ENCODE measurements at regions not wholly inside any gene's neighbourhood (a gene's known extent, or its start where the extent isn't known, plus 50 kb on each side); places are given as distances from the start of the nearest gene placed in this dataset.
"Not testable (repeated sequence)": the region's sequence is repeated elsewhere in the genome, so short reads cannot be mapped to it uniquely, and the experiment has no call there.

DNA sequence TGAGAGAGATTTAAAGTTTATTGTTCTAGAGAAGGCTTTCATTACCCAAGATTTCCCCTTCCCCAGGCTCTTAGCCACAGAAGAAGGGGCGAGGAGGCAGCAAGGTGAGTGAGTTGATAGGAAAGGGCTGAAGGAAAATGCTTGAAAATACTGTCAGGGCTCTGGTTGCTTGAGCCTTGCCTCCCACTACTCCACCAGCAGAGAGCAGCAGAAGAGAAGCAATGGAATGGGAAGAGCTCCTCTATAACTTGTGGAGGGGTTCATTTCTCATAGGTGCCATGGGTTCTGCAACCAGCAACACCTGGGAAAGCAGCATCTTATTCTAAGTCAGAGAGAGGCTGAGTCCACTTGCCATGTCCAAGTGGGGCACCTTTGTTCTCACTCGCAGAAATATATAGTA is 184.0 kb upstream of the CNTN6 start:
- in situ Hi-C loops (cut with MboI; ENCODE audit: low pct_ligation_motif_present in 1 of 4, low pct_unique_long_range_greater_than_20kb in 1 of 4, low sequenced_read_pairs in 3 of 4) = no loop called here

GRCh38 chr3:912717-913116 is 180.1 kb upstream of the CNTN6 start:
- H3K4me1 ChIP-seq; H3K27ac ChIP-seq; DNase-seq; H3K9me3 ChIP-seq; intact Hi-C loops (cut with DNase I; ENCODE audit: low total_unique reads); H3K36me3 ChIP-seq; H3K4me3 ChIP-seq; H3K27me3 ChIP-seq; in situ Hi-C loops (cut with MboI; ENCODE audit: low pct_ligation_motif_present in 1 of 4, low pct_unique_long_range_greater_than_20kb in 1 of 4, low sequenced_read_pairs in 3 of 4): not testable (repeated sequence)
- WGBS, 2 donors (ENCODE audit: low coverage in 1 of 2) = 51 to 77% methylated on average over 3 to 4 of the region's 4 CpGs

More for the DNA sequence above, 184.0 kb upstream of the CNTN6 start:
- H3K36me3 ChIP-seq = no peaks in the 10 kb centered on the region
- no peak overlapping the region for H3K4me3 ChIP-seq
- no peaks in the 10 kb centered on the region for H3K9me3 ChIP-seq
- TF ChIP-seq, protein P1, sequence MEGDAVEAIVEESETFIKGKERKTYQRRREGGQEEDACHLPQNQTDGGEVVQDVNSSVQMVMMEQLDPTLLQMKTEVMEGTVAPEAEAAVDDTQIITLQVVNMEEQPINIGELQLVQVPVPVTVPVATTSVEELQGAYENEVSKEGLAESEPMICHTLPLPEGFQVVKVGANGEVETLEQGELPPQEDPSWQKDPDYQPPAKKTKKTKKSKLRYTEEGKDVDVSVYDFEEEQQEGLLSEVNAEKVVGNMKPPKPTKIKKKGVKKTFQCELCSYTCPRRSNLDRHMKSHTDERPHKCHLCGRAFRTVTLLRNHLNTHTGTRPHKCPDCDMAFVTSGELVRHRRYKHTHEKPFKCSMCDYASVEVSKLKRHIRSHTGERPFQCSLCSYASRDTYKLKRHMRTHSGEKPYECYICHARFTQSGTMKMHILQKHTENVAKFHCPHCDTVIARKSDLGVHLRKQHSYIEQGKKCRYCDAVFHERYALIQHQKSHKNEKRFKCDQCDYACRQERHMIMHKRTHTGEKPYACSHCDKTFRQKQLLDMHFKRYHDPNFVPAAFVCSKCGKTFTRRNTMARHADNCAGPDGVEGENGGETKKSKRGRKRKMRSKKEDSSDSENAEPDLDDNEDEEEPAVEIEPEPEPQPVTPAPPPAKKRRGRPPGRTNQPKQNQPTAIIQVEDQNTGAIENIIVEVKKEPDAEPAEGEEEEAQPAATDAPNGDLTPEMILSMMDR (IDR thresholded peaks at IDR 0.05) = no peak
- TF ChIP-seq EP300 (IDR thresholded peaks at IDR 0.05; ENCODE audit: low read depth) (no peak), POLR2A (IDR thresholded peaks at IDR 0.05) (no peak), POLR2AphosphoS5 (IDR thresholded peaks at IDR 0.05) (no peak)
- no peaks in the 10 kb centered on the region for H3K4me1 ChIP-seq
- H3K27me3 ChIP-seq = no peaks in the 10 kb centered on the region
- no peak overlapping the region for H3K27ac ChIP-seq
- WGBS, 2 donors (ENCODE audit: low coverage in 1 of 2) = 62 to 76% methylated on average over 2 of the region's 2 CpGs
- intact Hi-C loops (cut with DNase I; ENCODE audit: low total_unique reads) = no loop called here
- no peak for DNase-seq

- no peak for TF ChIP-seq POLR2A (IDR thresholded peaks at IDR 0.05)
- TF ChIP-seq, protein P1 (IDR thresholded peaks at IDR 0.05) = no peak
- TF ChIP-seq POLR2AphosphoS5 (IDR thresholded peaks at IDR 0.05) = no peak
- no peak for TF ChIP-seq EP300 (IDR thresholded peaks at IDR 0.05; ENCODE audit: low read depth)
- Histone ChIP-seq H3K27ac (no peak overlapping the region), H3K27me3 (no peaks in the 10 kb centered on the region), H3K36me3 (no peaks in the 10 kb centered on the region), H3K9me3 (no peaks in the 10 kb centered on the region), H3K4me3 (no peak overlapping the region), H3K4me1 (no peaks in the 10 kb centered on the region)
- in situ Hi-C loops (cut with MboI; ENCODE audit: low pct_ligation_motif_present in 1 of 4, low pct_unique_long_range_greater_than_20kb in 1 of 4, low sequenced_read_pairs in 3 of 4) = no loop called here
- DNase-seq = no peak
- WGBS, 2 donors (ENCODE audit: low coverage in 1 of 2) = 85 to 88% methylated on average over 4 of the region's 4 CpGs
- intact Hi-C loops (cut with DNase I; ENCODE audit: low total_unique reads) = no loop called here
These were observed 169.5 kb upstream of the CNTN6 start for GRCh38 chr3:923161-923910.

GRCh38 chr3:930866-931265 is 162.0 kb upstream of the CNTN6 start:
- no peak overlapping the region for H3K27ac ChIP-seq
- no peaks in the 10 kb centered on the region for H3K4me1 ChIP-seq
- no peak overlapping the region for H3K4me3 ChIP-seq
- in situ Hi-C loops (cut with MboI; ENCODE audit: low pct_ligation_motif_present in 1 of 4, low pct_unique_long_range_greater_than_20kb in 1 of 4, low sequenced_read_pairs in 3 of 4) (no loop called here), intact Hi-C loops (cut with DNase I; ENCODE audit: low total_unique reads) (loop anchor here (5.0 kb wide), 1 partner anchor 886 kb away; no protein-coding TSS in a partner anchor)
- H3K27me3 ChIP-seq = no peaks in the 10 kb centered on the region
- no peak for DNase-seq
- no peak for TF ChIP-seq EP300 (IDR thresholded peaks at IDR 0.05; ENCODE audit: low read depth)
- no peak for TF ChIP-seq POLR2A (IDR thresholded peaks at IDR 0.05)
- TF ChIP-seq, protein P1 (IDR thresholded peaks at IDR 0.05) = no peak
- no peak for TF ChIP-seq POLR2AphosphoS5 (IDR thresholded peaks at IDR 0.05)
- no peaks in the 10 kb centered on the region for H3K36me3 ChIP-seq
- no peaks in the 10 kb centered on the region for H3K9me3 ChIP-seq
- 72 to 75% methylated on average over 1 of the region's 1 CpG for WGBS, 2 donors (ENCODE audit: low coverage in 1 of 2)

- in situ Hi-C loops (cut with MboI; ENCODE audit: low pct_ligation_motif_present in 1 of 4, low pct_unique_long_range_greater_than_20kb in 1 of 4, low sequenced_read_pairs in 3 of 4) = no loop called here
- TF ChIP-seq POLR2A (IDR thresholded peaks at IDR 0.05) (no peak), POLR2AphosphoS5 (IDR thresholded peaks at IDR 0.05) (no peak), EP300 (IDR thresholded peaks at IDR 0.05; ENCODE audit: low read depth) (no peak)
- TF ChIP-seq, protein P1 (IDR thresholded peaks at IDR 0.05) = no peak
- H3K4me1 ChIP-seq = no peaks in the 10 kb centered on the region
- intact Hi-C loops (cut with DNase I; ENCODE audit: low total_unique reads) = loop anchor here (5.0 kb wide), 1 partner anchor 884 kb away; no protein-coding TSS in a partner anchor
- WGBS, 2 donors (ENCODE audit: low coverage in 1 of 2) = 65 to 67% methylated on average over 1 to 2 of the region's 2 CpGs
- no peaks in the 10 kb centered on the region for H3K36me3 ChIP-seq
- no peak overlapping the region for H3K4me3 ChIP-seq
- no peak overlapping the region for H3K27ac ChIP-seq
- no peaks in the 10 kb centered on the region for H3K27me3 ChIP-seq
- no peaks in the 10 kb centered on the region for H3K9me3 ChIP-seq
- no peak for DNase-seq
These were observed 159.5 kb upstream of the CNTN6 start for GRCh38 chr3:933326-933725.
